DND-41 (cell line): ENCODE measurements at regions not wholly inside any gene's neighbourhood (a gene's known extent, or its start where the extent isn't known, plus 50 kb on each side); places are given as distances from the start of the nearest gene placed in this dataset.

Experiments used
- ATAC-seq: fragments of 200-7000 bp; cut with Tn5 transposase; 3 replicates; pipeline ENCODE4 v1.9.1; 2021; ENCODE audit warnings: low read depth; ENCODE audit not compliant: insufficient read depth
- DNase-seq: peaks from one replicate; pipeline ENCODE4 v3.0.0-alpha.2; 2020
- H2AFZ ChIP-seq: 2 replicates; pipeline ENCODE4 v1.6.0; 2012; ENCODE audit warnings: low read depth, low read length
- H3K27ac ChIP-seq: 2 replicates; pipeline ENCODE4 v1.5.1; 2012; ENCODE audit warnings: low read length, inconsistent platforms
- H3K27me3 ChIP-seq: fragments of 200-600 bp; sonication (generic); 2 replicates; pipeline ENCODE4 v1.6.0; 2012; ENCODE audit warnings: low read length, mild to moderate bottlenecking, inconsistent platforms; ENCODE audit not compliant: insufficient read depth, poor library complexity
- H3K36me3 ChIP-seq: 2 replicates; pipeline ENCODE4 v1.5.1; 2012; ENCODE audit warnings: low read length, inconsistent platforms; ENCODE audit not compliant: insufficient read depth
- H3K4me1 ChIP-seq: 2 replicates; pipeline ENCODE4 v1.5.1; 2012; ENCODE audit warnings: mild to moderate bottlenecking, low read length; ENCODE audit not compliant: insufficient read depth
- H3K4me2 ChIP-seq: 2 replicates; pipeline ENCODE4 v1.6.0; 2012; ENCODE audit warnings: mild to moderate bottlenecking, moderate library complexity, low read length, inconsistent platforms; ENCODE audit not compliant: insufficient read depth
- H3K4me3 ChIP-seq, 2 experiments: fragments of 200-600 bp in 1 of 2; shearing (Covaris generic) in 1 of 2; 2 replicates each; pipeline ENCODE4 v1.5.1; 2012 to 2016; ENCODE audit warnings: inconsistent platforms in 2 of 2, low read length in 2 of 2, mild to moderate bottlenecking in 2 of 2, low read depth in 1 of 2, moderate library complexity in 1 of 2
- H3K79me2 ChIP-seq: 2 replicates; pipeline ENCODE4 v1.6.0; 2012; ENCODE audit warnings: low read length, inconsistent platforms; ENCODE audit not compliant: insufficient read depth
- H3K9ac ChIP-seq: 2 replicates; pipeline ENCODE4 v1.6.0; 2012; ENCODE audit warnings: low read depth, mild to moderate bottlenecking, inconsistent platforms, low read length, moderate library complexity
- H3K9me3 ChIP-seq: 2 replicates; pipeline ENCODE4 v1.5.1; 2012; ENCODE audit warnings: low read length, moderate library complexity, mild to moderate bottlenecking, inconsistent platforms; ENCODE audit not compliant: insufficient read depth, severe bottlenecking
- H4K20me1 ChIP-seq: 2 replicates; pipeline ENCODE4 v1.6.0; 2012; ENCODE audit warnings: low read length; ENCODE audit not compliant: insufficient read depth
- CTCF ChIP-seq: IDR thresholded peaks from 2 replicates; pipeline ENCODE4 v1.5.1; 2012; ENCODE audit warnings: borderline replicate concordance, low read length, moderate library complexity, mild to moderate bottlenecking; ENCODE audit not compliant: poor library complexity, severe bottlenecking; ENCODE audit errors: extremely low read depth
- EZH2 ChIP-seq: IDR thresholded peaks from 3 replicates; pipeline ENCODE4 v1.6.1; 2012; ENCODE audit warnings: borderline replicate concordance, low read depth, mild to moderate bottlenecking, moderate library complexity, low read length, inconsistent platforms; ENCODE audit not compliant: severe bottlenecking

GRCh38 chr14:26017270-26017669 is 580.6 kb downstream of the NOVA1 start:
- no peak for TF ChIP-seq CTCF
- TF ChIP-seq EZH2, result no peak
- no peaks in the 10 kb centered on the region for H3K9me3 ChIP-seq
- no peak overlapping the region for H3K27ac ChIP-seq
- DNase-seq, result no peak
- H3K4me3 ChIP-seq, result no peak overlapping the region
- H3K27me3 ChIP-seq, result no peaks in the 10 kb centered on the region
- no peaks in the 10 kb centered on the region for H3K36me3 ChIP-seq
- no peak for ATAC-seq
- H3K79me2 ChIP-seq, result no peaks in the 10 kb centered on the region
- no peaks in the 10 kb centered on the region for H3K4me1 ChIP-seq
- no peak overlapping the region for H3K9ac ChIP-seq
- H4K20me1 ChIP-seq, result no peaks in the 10 kb centered on the region
- H3K4me2 ChIP-seq, result no peak overlapping the region
- no peak overlapping the region for H2AFZ ChIP-seq

- no peak for ATAC-seq
- H3K36me3 ChIP-seq, result no peaks in the 10 kb centered on the region
- H2AFZ ChIP-seq, result no peak overlapping the region
- no peaks in the 10 kb centered on the region for H3K27me3 ChIP-seq
- H3K27ac ChIP-seq, result no peak overlapping the region
- DNase-seq, result no peak
- no peaks in the 10 kb centered on the region for H3K4me1 ChIP-seq
- no peaks in the 10 kb centered on the region for H4K20me1 ChIP-seq
- no peak overlapping the region for H3K4me2 ChIP-seq
- TF ChIP-seq EZH2 (no peak), CTCF (no peak)
- H3K79me2 ChIP-seq, result no peaks in the 10 kb centered on the region
- H3K9me3 ChIP-seq, result no peaks in the 10 kb centered on the region
- H3K9ac ChIP-seq, result no peak overlapping the region
- no peak overlapping the region for H3K4me3 ChIP-seq
Measured at GRCh38 chr14:26008290-26008689, 589.5 kb downstream of the NOVA1 start.

- no peak for ATAC-seq
- Histone ChIP-seq H3K4me2 (no peak overlapping the region), H3K4me1 (no peaks in the 10 kb centered on the region), H3K79me2 (no peaks in the 10 kb centered on the region), H3K27me3 (no peaks in the 10 kb centered on the region), H2AFZ (no peak overlapping the region), H3K9me3 (no peaks in the 10 kb centered on the region), H3K9ac (no peak overlapping the region), H4K20me1 (no peaks in the 10 kb centered on the region), H3K27ac (no peak overlapping the region), H3K36me3 (no peaks in the 10 kb centered on the region), H3K4me3 (no peak overlapping the region)
- no peak for DNase-seq
- no peak for TF ChIP-seq EZH2
- TF ChIP-seq CTCF, result no peak
Measured at GRCh38 chr14:26004342-26004741, 593.5 kb downstream of the NOVA1 start.

GRCh38 chr14:25993830-25994229 is 604.0 kb downstream of the NOVA1 start:
- Histone ChIP-seq H2AFZ (no peak overlapping the region), H3K27me3 (no peaks in the 10 kb centered on the region), H3K36me3 (no peaks in the 10 kb centered on the region), H3K4me2 (no peak overlapping the region), H3K9ac (no peak overlapping the region), H3K27ac (no peak overlapping the region), H4K20me1 (no peaks in the 10 kb centered on the region), H3K79me2 (no peaks in the 10 kb centered on the region), H3K4me3 (no peak overlapping the region), H3K9me3 (no peaks in the 10 kb centered on the region), H3K4me1 (no peaks in the 10 kb centered on the region)
- ATAC-seq (no peak), DNase-seq (no peak)
- TF ChIP-seq EZH2, result no peak
- TF ChIP-seq CTCF, result no peak
